ENCODE measurements at regions not wholly inside any gene's neighbourhood (a gene's known extent, or its start where the extent isn't known, plus 50 kb on each side); places are given as distances from the start of the nearest gene placed in this dataset.

DNA sequence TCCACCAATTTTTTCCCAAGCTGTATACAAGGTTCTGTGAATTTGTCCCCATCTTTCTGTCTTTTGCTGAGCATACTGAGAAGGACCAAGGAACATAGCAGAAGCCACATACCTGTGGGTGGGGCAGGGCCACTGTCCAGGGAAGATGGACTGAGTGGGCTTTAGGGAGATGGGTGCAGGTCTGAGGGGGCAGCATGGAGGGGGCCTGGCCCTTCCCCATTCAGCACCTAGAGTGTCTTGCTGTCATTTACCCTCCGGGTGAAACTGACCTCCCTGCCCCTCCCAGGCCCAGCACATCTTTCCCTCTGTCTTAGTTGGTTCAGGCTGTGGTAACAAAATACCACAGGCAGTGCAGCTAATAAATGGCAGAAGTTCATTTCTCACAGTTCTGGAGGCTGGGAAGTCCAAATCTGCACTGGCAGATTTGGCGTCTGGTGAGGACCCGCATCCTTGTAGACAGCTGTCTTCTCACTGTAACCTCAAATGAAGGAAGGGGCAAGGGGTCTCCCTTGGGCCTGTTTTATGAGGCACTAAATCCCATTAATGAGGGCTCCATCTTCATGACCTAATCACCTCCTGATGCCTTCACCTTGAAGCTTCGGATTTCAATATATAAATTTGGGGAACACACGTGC, 180.0 kb upstream of the SMAD3 start:
- TF ChIP-seq, protein P1, sequence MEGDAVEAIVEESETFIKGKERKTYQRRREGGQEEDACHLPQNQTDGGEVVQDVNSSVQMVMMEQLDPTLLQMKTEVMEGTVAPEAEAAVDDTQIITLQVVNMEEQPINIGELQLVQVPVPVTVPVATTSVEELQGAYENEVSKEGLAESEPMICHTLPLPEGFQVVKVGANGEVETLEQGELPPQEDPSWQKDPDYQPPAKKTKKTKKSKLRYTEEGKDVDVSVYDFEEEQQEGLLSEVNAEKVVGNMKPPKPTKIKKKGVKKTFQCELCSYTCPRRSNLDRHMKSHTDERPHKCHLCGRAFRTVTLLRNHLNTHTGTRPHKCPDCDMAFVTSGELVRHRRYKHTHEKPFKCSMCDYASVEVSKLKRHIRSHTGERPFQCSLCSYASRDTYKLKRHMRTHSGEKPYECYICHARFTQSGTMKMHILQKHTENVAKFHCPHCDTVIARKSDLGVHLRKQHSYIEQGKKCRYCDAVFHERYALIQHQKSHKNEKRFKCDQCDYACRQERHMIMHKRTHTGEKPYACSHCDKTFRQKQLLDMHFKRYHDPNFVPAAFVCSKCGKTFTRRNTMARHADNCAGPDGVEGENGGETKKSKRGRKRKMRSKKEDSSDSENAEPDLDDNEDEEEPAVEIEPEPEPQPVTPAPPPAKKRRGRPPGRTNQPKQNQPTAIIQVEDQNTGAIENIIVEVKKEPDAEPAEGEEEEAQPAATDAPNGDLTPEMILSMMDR (optimal IDR thresholded peaks at IDR 0.05 in 1 of 3, IDR thresholded peaks at IDR 0.05 in 1 of 3, conservative IDR thresholded peaks at IDR 0.05 in 1 of 3; ENCODE audit: extremely low read depth in 1 of 3, insufficient read depth in 2 of 3, low read length in 3 of 3), result no peak
- TF ChIP-seq EZH2 (IDR thresholded peaks at IDR 0.05; ENCODE audit: low read length), result no peak
